OCI-LY1 (cell line): ENCODE measurements at regions not wholly inside any gene's neighbourhood (a gene's known extent, or its start where the extent isn't known, plus 50 kb on each side); places are given as distances from the start of the nearest gene placed in this dataset.

Source experiments
- CTCF ChIP-seq: fragments of 200-600 bp; sonication (generic), shearing (Covaris generic); IDR thresholded peaks from 2 replicates; pipeline ENCODE4 v1.5.1; 2017; ENCODE audit warnings: mild to moderate bottlenecking, antibody characterized with exemption, low read length, moderate library complexity, mixed read lengths
- EZH2 ChIP-seq: fragments of 200-600 bp; sonication (generic), shearing (Covaris generic); IDR thresholded peaks from 2 replicates; pipeline ENCODE4 v1.8.0; 2017; ENCODE audit warnings: borderline replicate concordance, mixed run types, mild to moderate bottlenecking, antibody characterized with exemption, low read length, moderate library complexity, mixed read lengths

GRCh38 chr22:49263101-49263500, 564.6 kb downstream of the BRD1 start:
- no peak for TF ChIP-seq CTCF
- TF ChIP-seq EZH2 = no peak
